SK-N-SH treated with all-trans-retinoic acid at 6 μM for 48 hours (cell line): ENCODE measurements at regions not wholly inside any gene's neighbourhood (a gene's known extent, or its start where the extent isn't known, plus 50 kb on each side); places are given as distances from the start of the nearest gene placed in this dataset.

Experiments used
- ARNTL ChIP-seq: fragments of 450-650 bp; formaldehyde crosslinking; IDR thresholded peaks from 2 replicates; pipeline ENCODE4 v1.5.0; 2020; ENCODE audit warnings: low read depth, mild to moderate bottlenecking, moderate library complexity, borderline replicate concordance
- BACH2 ChIP-seq: fragments of 250-450 bp; sonication (Bioruptor Pico); IDR thresholded peaks from 2 replicates; pipeline ENCODE4 v1.9.0; 2021; ENCODE audit warnings: mild to moderate bottlenecking, borderline replicate concordance
- CREB5 ChIP-seq: fragments of 250-450 bp; sonication (Bioruptor Pico); IDR thresholded peaks from 2 replicates; pipeline ENCODE4 v1.5.1; 2020; ENCODE audit warnings: low read depth, mild to moderate bottlenecking, moderate library complexity
- CSRNP3 ChIP-seq: fragments of 250-450 bp; sonication (Bioruptor Pico); IDR thresholded peaks from 2 replicates; pipeline ENCODE4 v1.5.1; 2021; ENCODE audit warnings: mild to moderate bottlenecking, moderate library complexity
- ESRRG ChIP-seq: fragments of 250-450 bp; sonication (Bioruptor Pico); IDR thresholded peaks from 2 replicates; pipeline ENCODE4 v1.6.1; 2021; ENCODE audit warnings: mild to moderate bottlenecking
- OSR1 ChIP-seq: fragments of 250-450 bp; sonication (Bioruptor Pico); IDR thresholded peaks from 2 replicates; pipeline ENCODE4 v1.8.0; 2022; ENCODE audit warnings: moderate library complexity, mild to moderate bottlenecking, inconsistent platforms
- PATZ1 ChIP-seq: fragments of 250-450 bp; sonication (Bioruptor Pico); IDR thresholded peaks from 2 replicates; pipeline ENCODE4 v1.8.0; 2020; ENCODE audit warnings: mild to moderate bottlenecking, moderate library complexity, borderline replicate concordance
- POU6F1 ChIP-seq: fragments of 250-450 bp; sonication (Bioruptor Pico); IDR thresholded peaks from 2 replicates; pipeline ENCODE4 v1.8.0; 2021; ENCODE audit warnings: low read depth, mild to moderate bottlenecking, moderate library complexity, borderline replicate concordance
- RARB ChIP-seq: fragments of 250-450 bp; sonication (Bioruptor Pico); IDR thresholded peaks from 2 replicates; pipeline ENCODE4 v1.8.0; 2021; ENCODE audit warnings: mild to moderate bottlenecking, moderate library complexity
- ZFP30 ChIP-seq: fragments of 450-650 bp; formaldehyde crosslinking; IDR thresholded peaks from 2 replicates; pipeline ENCODE4 v1.5.0; 2022; ENCODE audit warnings: mild to moderate bottlenecking, moderate library complexity
- ZNF70 ChIP-seq: fragments of 450-650 bp; formaldehyde crosslinking; IDR thresholded peaks from 2 replicates; pipeline ENCODE4 v1.5.0; 2020; ENCODE audit warnings: mild to moderate bottlenecking, moderate library complexity
- ZNF8 ChIP-seq: fragments of 450-650 bp; formaldehyde crosslinking; IDR thresholded peaks from 2 replicates; pipeline ENCODE4 v1.5.0; 2020; ENCODE audit warnings: mild to moderate bottlenecking, moderate library complexity

GRCh38 chr1:81682490-81682889 lies 118.2 kb upstream of the ADGRL2 start:
- TF ChIP-seq POU6F1 (CRISPR knock-in tag) (no peak), ARNTL (CRISPR knock-in tag) (no peak), CREB5 (no peak), CSRNP3 (CRISPR knock-in tag) (no peak), OSR1 (no peak), ZNF8 (no peak), BACH2 (CRISPR knock-in tag) (no peak), PATZ1 (CRISPR knock-in tag) (no peak), RARB (no peak), ZFP30 (no peak), ZNF70 (CRISPR knock-in tag) (no peak), ESRRG (CRISPR knock-in tag) (no peak)
